Fibroblast of peridontal ligament (primary cell): ENCODE measurements at regions not wholly inside any gene's neighbourhood (a gene's known extent, or its start where the extent isn't known, plus 50 kb on each side); places are given as distances from the start of the nearest gene placed in this dataset.

Experiments used
- DNase-seq: peaks from one replicate; pipeline ENCODE4 v3.0.0-alpha.2; 2010; ENCODE audit errors: extremely low read depth

- DNase-seq = no peak
These were observed 127.6 kb upstream of the MID1 start for GRCh38 chrX:10747975-10748374.

DNA sequence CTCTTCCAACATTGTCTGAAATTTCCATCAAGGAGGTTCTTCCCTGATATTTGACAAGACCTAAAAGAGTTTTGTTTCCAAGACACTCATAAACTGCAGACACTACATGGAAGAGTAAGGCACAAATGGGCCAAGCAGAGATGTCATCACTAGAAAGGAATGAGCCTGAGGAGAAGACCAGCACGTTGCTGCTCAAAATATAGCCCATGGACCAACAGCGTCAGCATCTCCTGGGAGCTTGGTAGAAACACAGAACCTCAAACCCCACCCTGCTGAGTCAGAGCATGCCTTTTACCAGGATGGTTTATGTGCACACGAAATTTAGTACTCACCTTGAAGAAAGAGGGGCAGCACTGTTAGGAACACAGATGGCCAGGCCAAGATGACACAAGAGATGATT lies 128.7 kb upstream of the MID1 start:
- DNase-seq = peak; percentile 65

DNA sequence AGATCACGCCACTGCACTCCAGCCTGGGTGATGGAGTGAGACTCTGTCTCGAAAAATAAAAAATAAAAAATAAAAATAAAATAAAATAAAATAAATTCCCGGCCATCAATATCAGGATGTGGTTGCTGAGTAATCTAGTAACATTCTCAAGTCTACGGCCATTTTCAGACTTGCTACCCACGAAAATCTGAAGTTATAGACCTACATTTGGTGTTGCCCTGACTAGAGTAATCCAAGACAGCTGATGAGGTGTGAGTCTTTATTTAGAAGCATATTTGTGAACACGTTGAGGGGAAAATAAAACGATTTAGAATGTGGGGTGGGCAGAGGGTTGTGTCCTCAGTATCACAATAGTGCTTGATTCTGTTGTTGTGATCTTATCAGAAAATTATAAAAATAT lies 130.2 kb upstream of the MID1 start:
- DNase-seq = no peak

GRCh38 chrX:10753116-10753515 lies 132.7 kb upstream of the MID1 start:
- peak; percentile 7 for DNase-seq

GRCh38 chrX:10754445-10754844 lies 134.1 kb upstream of the MID1 start:
- no peak for DNase-seq

DNA sequence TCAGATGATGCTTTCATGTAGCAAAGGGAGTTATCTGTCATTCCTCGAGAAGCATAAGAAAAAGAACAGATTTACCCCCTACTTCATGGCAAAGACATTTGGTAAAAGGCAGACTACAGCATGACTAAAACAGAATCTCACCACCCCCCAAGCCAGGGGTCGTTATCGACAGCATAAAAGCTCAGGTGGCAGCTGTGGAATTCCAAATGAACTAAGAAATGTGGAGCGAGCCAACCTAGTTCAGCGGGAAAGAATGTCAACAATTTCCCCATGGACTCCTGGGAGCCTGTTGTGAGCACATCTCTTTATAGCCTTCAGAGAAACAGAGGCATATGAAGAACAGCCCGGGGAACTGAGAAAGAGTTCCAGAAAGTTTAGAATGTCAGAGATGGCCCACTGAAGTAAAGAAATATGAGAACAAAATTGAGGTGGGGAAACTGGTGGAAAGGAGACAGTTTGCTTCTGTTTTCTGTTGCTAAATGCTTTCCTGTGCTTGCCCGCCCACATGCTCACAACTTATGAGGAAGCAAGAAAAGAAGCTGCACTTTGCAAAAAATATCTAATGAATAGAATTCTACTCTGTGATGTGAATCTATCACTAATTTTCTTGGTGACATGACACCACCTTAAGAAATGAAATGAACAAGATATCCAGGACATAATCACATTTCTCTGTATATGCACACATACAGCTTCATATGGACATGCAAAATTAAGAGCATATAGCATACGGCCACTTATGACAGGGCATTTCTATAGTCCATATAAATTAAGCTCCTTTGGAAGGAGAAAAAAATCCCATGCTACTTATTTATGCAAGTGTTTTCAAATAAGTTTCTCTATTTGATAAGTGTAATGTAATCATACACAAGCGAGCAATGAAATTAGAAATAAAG lies 135.3 kb upstream of the MID1 start:
- peak; percentile 67 for DNase-seq

DNA sequence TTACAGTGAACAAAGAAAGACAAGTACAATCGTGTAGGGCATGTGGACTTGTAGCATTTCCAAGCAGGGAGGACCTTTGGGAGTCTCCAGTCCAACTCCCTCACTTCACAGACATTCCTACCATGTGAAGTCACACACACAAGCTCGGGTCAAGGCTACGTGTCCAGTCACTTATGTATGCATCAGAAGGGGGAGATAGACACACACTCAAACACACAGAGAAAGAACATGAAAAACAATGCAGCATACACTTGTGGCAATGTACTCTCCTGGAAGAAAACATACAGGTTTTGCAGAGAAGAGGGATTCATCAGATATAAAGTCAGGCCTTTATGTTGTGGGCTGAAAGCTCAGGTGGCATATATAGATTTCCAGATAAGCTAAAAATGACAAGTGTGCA lies 136.1 kb upstream of the MID1 start:
- DNase-seq = peak; percentile 84

DNA sequence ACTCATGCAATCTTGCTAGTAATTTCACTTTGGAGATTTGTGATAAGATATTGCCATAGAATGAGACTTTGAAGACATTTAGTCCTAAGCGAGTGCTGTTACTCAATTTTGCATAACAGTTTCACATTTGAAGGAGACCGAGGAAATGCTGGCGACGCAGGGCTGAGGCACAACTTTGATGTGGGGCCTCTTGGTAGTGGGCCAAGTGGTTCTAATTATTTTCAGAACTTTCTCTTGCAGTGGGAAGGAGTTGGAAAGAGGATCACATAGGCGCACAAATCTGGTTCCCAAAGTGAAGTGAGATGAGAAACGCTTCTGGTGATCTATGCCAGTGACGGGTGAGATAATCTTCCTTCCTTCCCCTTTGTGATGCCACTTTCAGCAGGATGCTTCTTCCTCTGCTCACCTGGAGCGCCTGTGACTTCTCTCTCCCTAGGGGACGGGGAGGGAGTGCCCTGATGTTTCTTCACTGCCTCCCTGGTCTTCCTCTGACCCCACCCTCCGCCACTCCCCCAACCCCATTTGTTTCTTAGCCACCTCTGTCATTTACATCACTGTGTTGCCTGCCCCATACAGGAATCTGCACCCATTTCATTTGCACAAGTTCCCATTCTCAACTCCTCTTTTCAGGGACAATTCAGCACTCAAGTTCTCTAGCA lies 138.9 kb upstream of the MID1 start:
- DNase-seq = peak; percentile 35

GRCh38 chrX:10761447-10761846 lies 141.1 kb upstream of the MID1 start:
- no peak for DNase-seq

DNA sequence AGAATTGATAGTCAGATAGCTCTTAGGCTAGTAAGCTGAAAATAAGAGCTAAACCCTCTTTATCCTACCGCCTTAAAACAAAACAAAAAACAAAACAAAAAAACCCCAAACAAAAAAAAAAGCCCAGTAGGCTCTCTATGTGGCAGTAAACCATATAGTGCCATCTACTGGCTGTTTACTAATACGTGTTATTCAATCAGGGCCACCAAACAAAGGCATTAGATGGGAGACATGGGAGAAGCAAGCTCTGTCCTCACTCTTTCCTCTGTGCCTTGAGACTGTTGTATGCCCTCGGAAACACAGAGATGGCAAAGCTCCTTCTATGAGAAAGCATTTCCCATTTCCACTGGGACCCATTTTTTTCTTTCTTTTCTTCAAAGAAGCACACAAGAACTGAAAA lies 148.8 kb upstream of the MID1 start:
- peak; percentile 63 for DNase-seq

DNA sequence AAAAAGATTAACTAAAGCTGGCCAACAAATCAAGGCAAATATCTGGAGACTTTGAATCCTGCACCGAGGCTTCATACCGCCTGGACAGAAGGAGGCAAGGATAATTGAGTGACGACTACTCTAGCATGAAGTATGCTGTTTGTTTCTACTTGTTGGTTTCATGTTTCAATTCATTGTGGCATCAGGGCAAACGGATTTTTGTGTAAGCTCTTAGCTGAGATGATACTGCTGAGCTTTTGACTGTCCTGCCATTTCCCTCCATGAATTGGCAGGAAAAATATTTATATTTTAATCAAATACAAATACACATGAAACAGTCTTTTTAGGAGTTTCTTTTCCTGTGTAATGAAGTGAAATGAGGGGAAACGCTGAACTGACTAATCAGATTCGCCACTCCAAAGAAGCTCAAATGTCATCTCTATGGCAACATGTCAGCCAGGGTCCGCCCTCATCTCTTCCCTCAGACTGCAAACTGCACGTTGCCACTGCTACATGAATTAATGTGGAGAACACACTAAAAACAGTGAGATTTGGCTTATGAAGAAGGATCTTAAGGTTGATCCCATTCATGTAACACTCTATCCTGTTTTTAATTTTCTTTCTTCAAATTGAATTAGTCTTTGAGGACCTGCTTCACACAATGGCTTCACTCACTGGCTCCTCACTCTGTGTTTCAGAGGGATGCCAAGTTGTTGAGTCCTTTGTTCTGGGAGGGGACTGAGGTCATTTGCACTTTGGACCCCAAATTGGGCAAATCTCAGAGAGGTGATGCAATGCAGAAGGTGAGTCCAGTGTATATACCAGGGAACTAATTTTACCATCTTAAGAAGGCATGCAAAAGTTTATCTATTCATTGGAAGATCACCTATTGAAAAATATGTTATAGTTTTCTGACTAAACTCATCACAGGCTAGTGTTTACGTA lies 149.6 kb upstream of the MID1 start:
- DNase-seq = peak; percentile 79

DNA sequence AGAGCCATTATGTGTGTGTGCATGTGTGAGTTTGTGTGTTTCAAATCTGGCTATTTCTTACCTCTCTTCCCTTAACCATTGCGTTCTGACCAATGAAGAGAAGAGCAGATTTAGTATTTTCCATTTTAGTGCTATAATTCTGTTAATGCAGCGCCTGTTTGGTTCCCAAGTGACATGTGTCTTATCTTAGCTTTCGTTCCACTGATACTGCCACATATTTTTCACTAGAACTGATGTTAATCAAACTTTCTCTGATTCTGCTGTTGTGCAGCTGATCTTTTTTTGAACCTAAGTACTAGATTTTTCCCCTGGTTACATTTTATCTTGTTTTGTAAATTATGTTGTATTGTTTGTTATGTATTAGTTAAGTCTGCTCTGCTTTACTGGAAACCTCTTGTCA lies 152.9 kb upstream of the MID1 start:
- DNase-seq = no peak

GRCh38 chrX:10781847-10782530 lies 161.6 kb upstream of the MID1 start:
- DNase-seq = no peak

- DNase-seq = peak; percentile 83
These were observed 163.1 kb upstream of the MID1 start for GRCh38 chrX:10783451-10783995.

DNA sequence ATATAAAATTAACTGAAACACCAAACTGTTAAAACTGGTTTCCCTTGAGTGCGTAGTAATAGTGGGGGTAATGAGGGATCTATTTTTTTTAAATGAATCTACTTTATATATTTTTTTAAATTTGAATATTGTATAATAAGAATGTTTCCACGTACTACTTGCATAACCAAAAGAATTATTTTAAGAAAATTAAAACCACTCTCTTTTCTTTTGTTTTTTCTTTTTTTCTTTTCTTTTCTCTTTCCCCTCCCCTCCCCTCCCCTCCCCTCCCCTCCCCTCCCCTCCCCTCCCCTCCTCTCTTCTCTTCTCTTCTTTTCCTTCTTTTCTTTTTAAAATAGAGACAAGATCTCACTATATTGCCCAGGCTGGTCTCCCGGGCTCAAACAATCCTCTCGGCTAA lies 166.9 kb upstream of the MID1 start:
- DNase-seq = no peak

DNA sequence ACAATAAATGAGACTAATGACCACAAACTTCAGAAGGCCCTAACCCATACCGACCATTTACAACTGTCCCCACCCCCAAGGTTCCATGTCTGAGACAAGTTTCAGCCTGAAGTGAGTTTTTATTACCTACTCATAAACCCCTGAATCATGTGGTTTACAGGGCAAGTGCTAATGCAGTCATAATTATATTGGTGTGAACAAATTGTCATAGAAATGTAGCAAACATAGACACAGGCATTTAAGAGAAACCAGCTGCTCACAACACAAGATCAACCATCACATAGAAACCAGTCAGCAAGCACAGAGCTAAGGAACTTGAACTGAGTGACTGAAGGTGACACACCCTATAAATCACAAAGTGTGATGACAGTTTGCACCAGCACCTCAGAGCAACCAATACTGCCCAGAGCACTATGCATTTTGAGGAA lies 173.8 kb upstream of the MID1 start:
- no peak for DNase-seq

- DNase-seq = no peak
These were observed 175.3 kb upstream of the MID1 start for GRCh38 chrX:10795721-10796120.

DNA sequence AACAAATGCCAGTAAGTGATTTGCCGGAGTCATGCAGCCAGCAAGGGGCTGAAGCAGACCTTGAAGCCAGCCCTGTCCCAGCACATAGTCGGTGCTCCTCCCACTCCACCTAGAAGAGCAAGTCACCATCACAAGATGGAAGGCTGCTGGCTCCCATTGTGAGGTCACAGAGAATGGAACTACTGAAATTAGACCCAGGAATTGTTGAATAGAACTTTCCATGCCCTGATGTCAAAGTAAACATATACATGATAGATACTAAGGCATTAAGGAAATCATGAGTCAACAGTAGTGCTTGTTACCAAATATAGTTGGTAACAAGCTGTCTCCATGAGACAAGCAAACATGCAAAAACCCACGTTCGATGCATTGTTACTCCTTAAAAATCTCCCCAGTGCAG lies 177.1 kb upstream of the MID1 start:
- peak; percentile 74 for DNase-seq

DNA sequence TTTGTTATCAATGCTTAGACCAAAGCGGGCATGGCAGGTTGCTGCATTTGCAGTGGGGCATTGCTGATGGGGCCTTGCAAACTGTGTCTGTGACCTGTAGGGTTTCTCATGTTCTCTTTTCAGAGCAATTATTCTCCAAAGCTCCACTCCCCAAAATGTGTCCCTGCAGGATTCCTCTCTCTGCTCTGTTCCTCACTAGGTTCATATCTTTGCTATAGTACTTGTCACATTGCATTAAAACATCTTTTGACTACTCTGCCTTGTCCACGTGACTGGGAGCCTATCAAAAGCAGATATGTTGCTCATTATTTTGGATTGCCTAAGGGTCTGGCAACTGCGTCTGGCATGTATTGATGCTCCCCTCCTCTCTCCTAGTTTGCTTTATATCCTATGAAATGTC lies 177.7 kb upstream of the MID1 start:
- no peak for DNase-seq

DNA sequence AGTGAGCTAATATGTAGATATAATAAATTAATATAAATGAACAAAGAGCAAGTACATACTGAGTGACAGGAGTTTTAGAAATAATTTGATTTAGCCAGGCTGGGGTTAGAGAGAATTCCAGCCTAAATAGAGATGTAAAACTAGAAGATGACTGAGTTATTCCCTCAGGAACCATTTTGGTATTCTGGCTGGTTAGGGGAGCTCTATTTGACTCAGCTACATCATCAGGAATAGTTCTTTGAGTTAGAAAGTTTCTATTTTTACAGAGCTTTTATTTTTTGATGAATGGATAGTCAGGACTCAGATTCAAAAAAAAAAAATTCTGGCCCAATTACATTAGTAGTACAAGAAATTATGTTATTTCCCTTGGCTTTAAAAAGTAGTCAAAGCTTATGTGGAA lies 180.4 kb upstream of the MID1 start:
- DNase-seq = peak; percentile 70

GRCh38 chrX:10811111-10811510 lies 190.7 kb upstream of the MID1 start:
- no peak for DNase-seq
